Uterus (tissue), 3 donors: ENCODE measurements at regions not wholly inside any gene's neighbourhood (a gene's known extent, or its start where the extent isn't known, plus 50 kb on each side); places are given as distances from the start of the nearest gene placed in this dataset.

Source experiments
- DNase-seq, 2 donors: peaks; one replicate each; pipeline ENCODE4 v3.0.0-alpha.2; 2019 to 2020
- H3K27ac ChIP-seq, 2 donors: fragments of 200-600 bp; sonication (generic); 1 replicate in 1 of 2; 2 replicates in 1 of 2; pipeline ENCODE4 v1.5.1; 2016 to 2018
- H3K27me3 ChIP-seq, 2 donors: fragments of 200-600 bp; sonication (generic); one replicate each; pipeline ENCODE4 v1.5.1; 2018 to 2019; ENCODE audit warnings: control low read depth in 1 of 2
- H3K36me3 ChIP-seq, 2 donors: fragments of 200-600 bp; sonication (generic); one replicate each; pipeline ENCODE4 v1.5.1; 2019; ENCODE audit warnings: control low read depth in 1 of 2
- H3K4me1 ChIP-seq, 2 donors: fragments of 200-600 bp; sonication (generic); one replicate each; pipeline ENCODE4 v1.5.1; 2018 to 2019; ENCODE audit warnings: control low read depth in 1 of 2
- H3K4me3 ChIP-seq, 2 donors: fragments of 200-600 bp; sonication (generic); 1 replicate in 1 of 2; 2 replicates in 1 of 2; pipeline ENCODE4 v1.5.1; 2018 to 2019; ENCODE audit warnings: mild to moderate bottlenecking in 1 of 2
- H3K9me3 ChIP-seq, 2 donors: fragments of 200-600 bp; sonication (generic); one replicate each; pipeline ENCODE4 v1.5.1; 2019; ENCODE audit warnings: control low read depth in 1 of 2
- CTCF ChIP-seq, 4 experiments: fragments of 200-600 bp in 2 of 4; fragments of 450-650 bp in 2 of 4; sonication (generic) in 2 of 4; IDR thresholded peaks; one replicate each; pipeline ENCODE4 v1.5.1; 2016 to 2019; ENCODE audit warnings: antibody characterized with exemption in 4 of 4, mild to moderate bottlenecking in 2 of 4, moderate library complexity in 1 of 4
- POLR2A ChIP-seq, 2 donors: fragments of 450-650 bp; IDR thresholded peaks; one replicate each; pipeline ENCODE4 v1.6.1; 2016; ENCODE audit warnings: antibody characterized with exemption in 2 of 2, mild to moderate bottlenecking in 1 of 2, moderate library complexity in 1 of 2
- intact Hi-C: fragments of 100-400 bp; cut with DNase I; formaldehyde crosslinking; loops from one replicate; pipeline ENCODE4 v1.15.1; 2023; ENCODE audit warnings: low total_unique reads
- donor health status: DM: yes; HTN: yes; CAD: no.

GRCh38 chr4:131061734-131062133 is 1965.8 kb downstream of the C4orf33 start:
- intact Hi-C loops: no loop called here
- Histone ChIP-seq H3K36me3 (no peaks in the 10 kb centered on the region), H3K9me3 (no peaks in the 10 kb centered on the region), H3K4me3 (no peak overlapping the region), H3K27me3 (no peaks in the 10 kb centered on the region), H3K27ac (no peak overlapping the region), H3K4me1 (no peaks in the 10 kb centered on the region)
- no peak for DNase-seq
- TF ChIP-seq CTCF (IDR thresholded peaks at IDR 0.05): no peak
- no peak for TF ChIP-seq POLR2A (IDR thresholded peaks at IDR 0.05)

- H3K27me3 ChIP-seq: no peaks in the 10 kb centered on the region
- H3K4me1 ChIP-seq: no peaks in the 10 kb centered on the region
- no peak for DNase-seq
- H3K4me3 ChIP-seq: no peak overlapping the region
- no peaks in the 10 kb centered on the region for H3K36me3 ChIP-seq
- intact Hi-C loops: no loop called here
- H3K9me3 ChIP-seq: no peaks in the 10 kb centered on the region
- TF ChIP-seq CTCF (IDR thresholded peaks at IDR 0.05) (no peak), POLR2A (IDR thresholded peaks at IDR 0.05) (no peak)
- H3K27ac ChIP-seq: no peak overlapping the region
Measured at GRCh38 chr4:131063878-131064277, 1967.9 kb downstream of the C4orf33 start.

GRCh38 chr4:131081069-131081468 is 1985.1 kb downstream of the C4orf33 start:
- H3K36me3 ChIP-seq: no peaks in the 10 kb centered on the region
- no peak for DNase-seq
- no peaks in the 10 kb centered on the region for H3K27me3 ChIP-seq
- no peaks in the 10 kb centered on the region for H3K9me3 ChIP-seq
- TF ChIP-seq POLR2A (IDR thresholded peaks at IDR 0.05): no peak
- TF ChIP-seq CTCF (IDR thresholded peaks at IDR 0.05): no peak
- no peak overlapping the region for H3K27ac ChIP-seq
- intact Hi-C loops: no loop called here
- H3K4me1 ChIP-seq: no peaks in the 10 kb centered on the region
- no peak overlapping the region for H3K4me3 ChIP-seq

GRCh38 chr4:131084997-131085396 is 1989.0 kb downstream of the C4orf33 start:
- no peaks in the 10 kb centered on the region for H3K9me3 ChIP-seq
- no peak overlapping the region for H3K4me3 ChIP-seq
- no peaks in the 10 kb centered on the region for H3K36me3 ChIP-seq
- H3K27ac ChIP-seq: no peak overlapping the region
- no peak for DNase-seq
- intact Hi-C loops: no loop called here
- no peaks in the 10 kb centered on the region for H3K4me1 ChIP-seq
- TF ChIP-seq CTCF (IDR thresholded peaks at IDR 0.05) (no peak), POLR2A (IDR thresholded peaks at IDR 0.05) (no peak)
- no peaks in the 10 kb centered on the region for H3K27me3 ChIP-seq

- Histone ChIP-seq H3K27me3 (no peaks in the 10 kb centered on the region), H3K36me3 (no peaks in the 10 kb centered on the region), H3K27ac (no peak overlapping the region), H3K4me3 (no peak overlapping the region), H3K9me3 (no peaks in the 10 kb centered on the region), H3K4me1 (no peaks in the 10 kb centered on the region)
- DNase-seq: no peak
- intact Hi-C loops: no loop called here
- TF ChIP-seq POLR2A (IDR thresholded peaks at IDR 0.05): no peak
- no peak for TF ChIP-seq CTCF (IDR thresholded peaks at IDR 0.05)
Measured at GRCh38 chr4:131091896-131092295, 1995.9 kb downstream of the C4orf33 start.
